ENCODE measurements at regions not wholly inside any gene's neighbourhood (a gene's known extent, or its start where the extent isn't known, plus 50 kb on each side); places are given as distances from the start of the nearest gene placed in this dataset.

GRCh38 chr2:208620487-208620978, 213.9 kb downstream of the PTH2R start:
- DNase-seq: no peak
- Histone ChIP-seq H2AFZ (ENCODE audit: low read depth, low read length) (no peak overlapping the region), H3K4me2 (ENCODE audit: low read length, poor library complexity, severe bottlenecking) (no peak overlapping the region), H2BK12ac (ENCODE audit: low read length in 2 of 2) (no peak overlapping the region), H3K4me1 (ENCODE audit: control insufficient read depth, insufficient read depth, low read depth, low read length) (no peaks in the 10 kb centered on the region), H2BK15ac (ENCODE audit: low read depth, poor library complexity, severe bottlenecking) (no peak overlapping the region), H2BK120ac (ENCODE audit: low read depth, low read length) (no peak overlapping the region), H3K27ac (ENCODE audit: low read length, poor library complexity, severe bottlenecking) (no peak overlapping the region), H2AK5ac (ENCODE audit: low read length, severe bottlenecking) (no peak overlapping the region), H4K91ac (ENCODE audit: low read length) (no peak overlapping the region), H4K8ac (ENCODE audit: low read length) (no peak overlapping the region), H3K4ac (ENCODE audit: low read depth in 1 of 2, low read length in 2 of 2) (no peak overlapping the region), H2BK5ac (ENCODE audit: low read depth, low read length, poor library complexity, severe bottlenecking) (no peak overlapping the region), H3K18ac (ENCODE audit: low read depth in 1 of 2, low read length in 2 of 2) (no peak overlapping the region), H3K79me1 (replicated peaks; ENCODE audit: low read length, poor library complexity, severe bottlenecking) (no peaks in the 10 kb centered on the region), H3K9ac (ENCODE audit: low read length) (no peak overlapping the region), H3K14ac (ENCODE audit: low read length in 2 of 2) (no peak overlapping the region), H3K9me3 (ENCODE audit: control insufficient read depth, low read length) (peaks cover 11% of the 10 kb centered on the region), H3K36me3 (ENCODE audit: control insufficient read depth in 1 of 2, insufficient read depth in 2 of 2, low read depth in 1 of 2, low read length in 2 of 2) (no peaks in the 10 kb centered on the region), H3K23ac (ENCODE audit: low read length in 2 of 2) (no peak overlapping the region), H3K4me3 (ENCODE audit: insufficient read depth in 1 of 2, low read depth in 1 of 2, low read length in 2 of 2) (no peak overlapping the region), H3K27me3 (ENCODE audit: control insufficient read depth in 1 of 2, insufficient read depth in 1 of 2, low read length in 2 of 2) (no peaks in the 10 kb centered on the region)
- WGBS: no CpG with 5 or more reads among the region's 1 CpG

- no CpG with 5 or more reads among the region's 2 CpGs for WGBS
- Histone ChIP-seq H3K79me1 (replicated peaks; ENCODE audit: low read length, poor library complexity, severe bottlenecking) (no peaks in the 10 kb centered on the region), H3K23ac (ENCODE audit: low read length in 2 of 2) (no peak overlapping the region), H3K14ac (ENCODE audit: low read length in 2 of 2) (no peak overlapping the region), H2BK12ac (ENCODE audit: low read length in 2 of 2) (no peak overlapping the region), H4K91ac (ENCODE audit: low read length) (no peak overlapping the region), H3K27ac (ENCODE audit: low read length, poor library complexity, severe bottlenecking) (no peak overlapping the region), H3K9me3 (ENCODE audit: control insufficient read depth, low read length) (peaks cover 14% of the 10 kb centered on the region), H3K9ac (ENCODE audit: low read length) (no peak overlapping the region), H3K18ac (ENCODE audit: low read depth in 1 of 2, low read length in 2 of 2) (no peak overlapping the region), H2BK15ac (ENCODE audit: low read depth, poor library complexity, severe bottlenecking) (no peak overlapping the region), H3K4me3 (ENCODE audit: insufficient read depth in 1 of 2, low read depth in 1 of 2, low read length in 2 of 2) (no peak overlapping the region), H3K4me2 (ENCODE audit: low read length, poor library complexity, severe bottlenecking) (no peak overlapping the region), H3K4me1 (ENCODE audit: control insufficient read depth, insufficient read depth, low read depth, low read length) (no peaks in the 10 kb centered on the region), H2BK120ac (ENCODE audit: low read depth, low read length) (no peak overlapping the region), H2BK5ac (ENCODE audit: low read depth, low read length, poor library complexity, severe bottlenecking) (no peak overlapping the region), H2AK5ac (ENCODE audit: low read length, severe bottlenecking) (no peak overlapping the region), H2AFZ (ENCODE audit: low read depth, low read length) (no peak overlapping the region), H3K4ac (ENCODE audit: low read depth in 1 of 2, low read length in 2 of 2) (no peak overlapping the region), H3K36me3 (ENCODE audit: control insufficient read depth in 1 of 2, insufficient read depth in 2 of 2, low read depth in 1 of 2, low read length in 2 of 2) (no peaks in the 10 kb centered on the region), H4K8ac (ENCODE audit: low read length) (no peak overlapping the region), H3K27me3 (ENCODE audit: control insufficient read depth in 1 of 2, insufficient read depth in 1 of 2, low read length in 2 of 2) (no peaks in the 10 kb centered on the region)
- no peak for DNase-seq
Observed at GRCh38 chr2:208627110-208627884, 220.7 kb downstream of the PTH2R start.

- H3K4me2 ChIP-seq (ENCODE audit: low read length, poor library complexity, severe bottlenecking): no peak overlapping the region
- no peak overlapping the region for H2BK120ac ChIP-seq (ENCODE audit: low read depth, low read length)
- no peak for DNase-seq
- no peak overlapping the region for H2BK15ac ChIP-seq (ENCODE audit: low read depth, poor library complexity, severe bottlenecking)
- no peaks in the 10 kb centered on the region for H3K4me1 ChIP-seq (ENCODE audit: control insufficient read depth, insufficient read depth, low read depth, low read length)
- H3K18ac ChIP-seq (ENCODE audit: low read depth in 1 of 2, low read length in 2 of 2): no peak overlapping the region
- no peak overlapping the region for H2AK5ac ChIP-seq (ENCODE audit: low read length, severe bottlenecking)
- no peak overlapping the region for H2BK12ac ChIP-seq (ENCODE audit: low read length in 2 of 2)
- H3K14ac ChIP-seq (ENCODE audit: low read length in 2 of 2): no peak overlapping the region
- WGBS: 50% methylated on average over 1 of the region's 2 CpGs
- H3K79me1 ChIP-seq (replicated peaks; ENCODE audit: low read length, poor library complexity, severe bottlenecking): no peaks in the 10 kb centered on the region
- no peak overlapping the region for H4K91ac ChIP-seq (ENCODE audit: low read length)
- H3K4me3 ChIP-seq (ENCODE audit: insufficient read depth in 1 of 2, low read depth in 1 of 2, low read length in 2 of 2): no peak overlapping the region
- H3K4ac ChIP-seq (ENCODE audit: low read depth in 1 of 2, low read length in 2 of 2): no peak overlapping the region
- H3K36me3 ChIP-seq (ENCODE audit: control insufficient read depth in 1 of 2, insufficient read depth in 2 of 2, low read depth in 1 of 2, low read length in 2 of 2): no peaks in the 10 kb centered on the region
- peaks cover 18% of the 10 kb centered on the region for H3K9me3 ChIP-seq (ENCODE audit: control insufficient read depth, low read length)
- H2AFZ ChIP-seq (ENCODE audit: low read depth, low read length): no peak overlapping the region
- H2BK5ac ChIP-seq (ENCODE audit: low read depth, low read length, poor library complexity, severe bottlenecking): no peak overlapping the region
- no peaks in the 10 kb centered on the region for H3K27me3 ChIP-seq (ENCODE audit: control insufficient read depth in 1 of 2, insufficient read depth in 1 of 2, low read length in 2 of 2)
- no peak overlapping the region for H3K23ac ChIP-seq (ENCODE audit: low read length in 2 of 2)
- H4K8ac ChIP-seq (ENCODE audit: low read length): no peak overlapping the region
- H3K9ac ChIP-seq (ENCODE audit: low read length): no peak overlapping the region
- no peak overlapping the region for H3K27ac ChIP-seq (ENCODE audit: low read length, poor library complexity, severe bottlenecking)
Observed at GRCh38 chr2:208627916-208628315, 221.3 kb downstream of the PTH2R start.

- Histone ChIP-seq H3K4ac (ENCODE audit: low read depth in 1 of 2, low read length in 2 of 2) (no peak overlapping the region), H3K9me3 (ENCODE audit: control insufficient read depth, low read length) (peaks cover 23% of the 10 kb centered on the region), H2BK12ac (ENCODE audit: low read length in 2 of 2) (no peak overlapping the region), H2BK15ac (ENCODE audit: low read depth, poor library complexity, severe bottlenecking) (no peak overlapping the region), H3K36me3 (ENCODE audit: control insufficient read depth in 1 of 2, insufficient read depth in 2 of 2, low read depth in 1 of 2, low read length in 2 of 2) (no peaks in the 10 kb centered on the region), H3K4me3 (ENCODE audit: insufficient read depth in 1 of 2, low read depth in 1 of 2, low read length in 2 of 2) (no peak overlapping the region), H3K79me1 (replicated peaks; ENCODE audit: low read length, poor library complexity, severe bottlenecking) (no peaks in the 10 kb centered on the region), H2BK5ac (ENCODE audit: low read depth, low read length, poor library complexity, severe bottlenecking) (no peak overlapping the region), H3K27ac (ENCODE audit: low read length, poor library complexity, severe bottlenecking) (no peak overlapping the region), H2AFZ (ENCODE audit: low read depth, low read length) (no peak overlapping the region), H3K9ac (ENCODE audit: low read length) (no peak overlapping the region), H3K4me1 (ENCODE audit: control insufficient read depth, insufficient read depth, low read depth, low read length) (no peaks in the 10 kb centered on the region), H3K27me3 (ENCODE audit: control insufficient read depth in 1 of 2, insufficient read depth in 1 of 2, low read length in 2 of 2) (no peaks in the 10 kb centered on the region), H3K18ac (ENCODE audit: low read depth in 1 of 2, low read length in 2 of 2) (no peak overlapping the region), H2AK5ac (ENCODE audit: low read length, severe bottlenecking) (no peak overlapping the region), H4K91ac (ENCODE audit: low read length) (no peak overlapping the region), H3K14ac (ENCODE audit: low read length in 2 of 2) (no peak overlapping the region), H4K8ac (ENCODE audit: low read length) (no peak overlapping the region), H3K23ac (ENCODE audit: low read length in 2 of 2) (no peak overlapping the region), H2BK120ac (ENCODE audit: low read depth, low read length) (no peak overlapping the region), H3K4me2 (ENCODE audit: low read length, poor library complexity, severe bottlenecking) (no peak overlapping the region)
- DNase-seq: no peak
Observed at GRCh38 chr2:208638059-208638458, 231.5 kb downstream of the PTH2R start.
